PFSK-1 (cell line): ENCODE measurements at regions not wholly inside any gene's neighbourhood (a gene's known extent, or its start where the extent isn't known, plus 50 kb on each side); places are given as distances from the start of the nearest gene placed in this dataset.

Experiments used
- FOXP2 ChIP-seq: optimal IDR thresholded peaks from 2 replicates; pipeline ENCODE3; 2011; ENCODE audit warnings: borderline replicate concordance, control low read depth, inconsistent platforms; ENCODE audit not compliant: insufficient read depth; ENCODE audit errors: extremely low read length, extremely low read depth
- POLR2AphosphoS5 ChIP-seq: IDR thresholded peaks from 2 replicates; pipeline ENCODE4 v1.6.1; 2012; ENCODE audit warnings: low read depth, mild to moderate bottlenecking, control low read depth, low read length, moderate library complexity
- SIN3A ChIP-seq: IDR thresholded peaks from 2 replicates; pipeline ENCODE4 v1.6.1; 2012; ENCODE audit warnings: mild to moderate bottlenecking, low read length, moderate library complexity, borderline replicate concordance; ENCODE audit not compliant: insufficient read depth
- TAF1 ChIP-seq: IDR thresholded peaks from 2 replicates; pipeline ENCODE4 v1.6.1; 2012; ENCODE audit warnings: low read length, control low read depth, borderline replicate concordance; ENCODE audit not compliant: insufficient read depth
- TF ChIP-seq, protein P1 (sequence below), 2 experiments: IDR thresholded peaks; 2 replicates each; pipeline versions ENCODE4 v1.6.1 to v1.8.0; 2011 to 2012; ENCODE audit warnings: low read depth in 2 of 2, low read length in 2 of 2, control low read depth in 1 of 2, inconsistent platforms in 1 of 2, mild to moderate bottlenecking in 1 of 2, moderate library complexity in 1 of 2; ENCODE audit not compliant: insufficient read depth in 1 of 2

DNA sequence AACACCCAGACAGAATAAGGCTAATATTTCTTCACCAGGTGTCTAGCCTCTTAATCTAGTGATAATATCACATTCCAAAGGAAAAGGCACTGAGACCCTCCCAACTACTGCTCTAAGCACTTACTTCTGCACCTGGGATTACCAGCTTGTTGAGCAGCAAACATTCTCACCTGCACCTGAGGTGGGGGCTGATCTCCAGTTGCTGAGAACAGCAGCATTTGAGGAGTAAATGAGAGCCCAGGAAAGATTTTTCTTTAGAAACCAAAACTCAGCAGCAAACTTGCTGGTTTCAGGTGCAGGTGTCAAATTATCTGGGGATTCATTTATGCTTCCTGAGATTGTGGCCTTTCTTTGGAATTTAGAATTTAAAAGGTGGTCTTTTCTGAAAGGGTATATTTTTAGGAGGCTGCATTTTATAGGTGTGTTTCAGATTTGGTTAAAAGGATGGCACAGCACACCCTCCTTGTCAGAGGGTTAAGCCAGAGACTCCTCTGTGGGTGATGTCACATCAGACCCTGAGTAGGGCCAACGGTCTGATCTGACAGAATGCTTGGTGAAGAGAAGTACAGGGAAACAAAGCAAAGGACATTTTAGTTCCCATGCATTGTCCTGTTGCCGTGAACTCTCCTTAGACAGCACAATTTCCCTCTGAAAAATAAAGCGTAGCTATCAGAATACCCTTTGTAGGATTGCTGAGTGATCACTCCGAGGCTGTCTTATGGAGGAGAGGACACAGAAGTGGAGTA, 411.0 kb upstream of the ATP11B start:
- TF ChIP-seq SIN3A (no peak), FOXP2 (no peak), TAF1 (no peak), POLR2AphosphoS5 (no peak)
- TF ChIP-seq, protein P1, sequence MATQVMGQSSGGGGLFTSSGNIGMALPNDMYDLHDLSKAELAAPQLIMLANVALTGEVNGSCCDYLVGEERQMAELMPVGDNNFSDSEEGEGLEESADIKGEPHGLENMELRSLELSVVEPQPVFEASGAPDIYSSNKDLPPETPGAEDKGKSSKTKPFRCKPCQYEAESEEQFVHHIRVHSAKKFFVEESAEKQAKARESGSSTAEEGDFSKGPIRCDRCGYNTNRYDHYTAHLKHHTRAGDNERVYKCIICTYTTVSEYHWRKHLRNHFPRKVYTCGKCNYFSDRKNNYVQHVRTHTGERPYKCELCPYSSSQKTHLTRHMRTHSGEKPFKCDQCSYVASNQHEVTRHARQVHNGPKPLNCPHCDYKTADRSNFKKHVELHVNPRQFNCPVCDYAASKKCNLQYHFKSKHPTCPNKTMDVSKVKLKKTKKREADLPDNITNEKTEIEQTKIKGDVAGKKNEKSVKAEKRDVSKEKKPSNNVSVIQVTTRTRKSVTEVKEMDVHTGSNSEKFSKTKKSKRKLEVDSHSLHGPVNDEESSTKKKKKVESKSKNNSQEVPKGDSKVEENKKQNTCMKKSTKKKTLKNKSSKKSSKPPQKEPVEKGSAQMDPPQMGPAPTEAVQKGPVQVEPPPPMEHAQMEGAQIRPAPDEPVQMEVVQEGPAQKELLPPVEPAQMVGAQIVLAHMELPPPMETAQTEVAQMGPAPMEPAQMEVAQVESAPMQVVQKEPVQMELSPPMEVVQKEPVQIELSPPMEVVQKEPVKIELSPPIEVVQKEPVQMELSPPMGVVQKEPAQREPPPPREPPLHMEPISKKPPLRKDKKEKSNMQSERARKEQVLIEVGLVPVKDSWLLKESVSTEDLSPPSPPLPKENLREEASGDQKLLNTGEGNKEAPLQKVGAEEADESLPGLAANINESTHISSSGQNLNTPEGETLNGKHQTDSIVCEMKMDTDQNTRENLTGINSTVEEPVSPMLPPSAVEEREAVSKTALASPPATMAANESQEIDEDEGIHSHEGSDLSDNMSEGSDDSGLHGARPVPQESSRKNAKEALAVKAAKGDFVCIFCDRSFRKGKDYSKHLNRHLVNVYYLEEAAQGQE (IDR thresholded peaks at IDR 0.05; ENCODE audit: insufficient read depth in 1 of 2, low read depth in 2 of 2, low read length in 2 of 2), result no peak

DNA sequence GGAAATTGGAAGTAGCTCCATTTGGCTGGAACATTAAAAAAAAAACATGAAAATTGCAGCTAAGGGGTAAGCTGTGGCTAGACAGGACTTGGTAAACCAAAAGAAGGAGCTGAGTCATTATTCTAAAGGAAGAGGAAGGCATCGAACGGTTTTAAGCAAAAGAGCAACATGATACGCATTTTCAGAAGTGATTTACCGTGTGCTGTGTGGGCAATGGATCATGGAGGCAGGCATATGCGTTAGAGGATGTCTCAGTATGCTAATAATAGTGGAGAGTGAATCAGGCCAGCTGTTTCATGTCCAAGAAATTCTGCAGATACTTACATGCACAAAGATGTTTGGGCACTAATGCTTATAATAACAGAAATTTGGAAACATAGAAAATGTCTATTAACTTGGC, 409.1 kb upstream of the ATP11B start:
- TF ChIP-seq, protein P1 (IDR thresholded peaks at IDR 0.05; ENCODE audit: insufficient read depth in 1 of 2, low read depth in 2 of 2, low read length in 2 of 2), result no peak
- TF ChIP-seq POLR2AphosphoS5 (no peak), TAF1 (no peak), SIN3A (no peak), FOXP2 (no peak)

GRCh38 chr3:182385356-182385755, 407.9 kb upstream of the ATP11B start:
- no peak for TF ChIP-seq FOXP2
- TF ChIP-seq, protein P1 (IDR thresholded peaks at IDR 0.05; ENCODE audit: insufficient read depth in 1 of 2, low read depth in 2 of 2, low read length in 2 of 2), result no peak
- TF ChIP-seq POLR2AphosphoS5, result no peak
- no peak for TF ChIP-seq SIN3A
- TF ChIP-seq TAF1, result no peak

DNA sequence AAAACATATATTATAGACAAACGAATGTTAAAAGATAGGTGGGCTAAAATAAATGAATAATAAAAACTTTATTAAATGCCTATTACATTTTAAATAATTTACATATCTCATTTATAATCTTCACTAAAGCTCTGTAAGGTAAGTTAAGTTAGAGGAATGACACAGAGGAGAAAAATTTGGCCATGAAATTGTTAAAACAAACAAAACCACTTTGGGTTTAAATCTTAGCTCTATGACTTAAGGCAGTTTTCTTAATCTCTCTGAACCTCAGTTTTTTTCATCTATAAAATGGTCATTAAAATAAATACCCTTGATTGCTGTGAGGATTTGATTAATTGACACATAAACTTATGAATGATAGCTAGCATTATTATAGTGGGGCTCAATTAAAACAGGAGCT, 404.8 kb upstream of the ATP11B start:
- no peak for TF ChIP-seq SIN3A

- TF ChIP-seq POLR2AphosphoS5 (no peak), FOXP2 (no peak), SIN3A (no peak), TAF1 (no peak)
- TF ChIP-seq, protein P1 (IDR thresholded peaks at IDR 0.05; ENCODE audit: insufficient read depth in 1 of 2, low read depth in 2 of 2, low read length in 2 of 2), result no peak
These were observed 404.1 kb upstream of the ATP11B start for GRCh38 chr3:182389071-182389815.
